Hepatocyte (in vitro differentiated cells): ENCODE measurements at regions not wholly inside any gene's neighbourhood (a gene's known extent, or its start where the extent isn't known, plus 50 kb on each side); places are given as distances from the start of the nearest gene placed in this dataset.

Source experiments
- CTCF ChIP-seq: fragments of 200-600 bp; sonication (generic); IDR thresholded peaks from 2 replicates; pipeline ENCODE4 v1.5.1; 2016; ENCODE audit warnings: antibody characterized with exemption, mild to moderate bottlenecking; ENCODE audit not compliant: poor library complexity
- EZH2 ChIP-seq: fragments of 200-600 bp; sonication (generic); IDR thresholded peaks from 2 replicates; pipeline ENCODE4 v1.6.1; 2016; ENCODE audit warnings: antibody characterized with exemption, mild to moderate bottlenecking, borderline replicate concordance
- EZH2phosphoT487 ChIP-seq: fragments of 200-600 bp; sonication (generic); IDR thresholded peaks from one replicate; pipeline ENCODE4 v1.6.1; 2018; ENCODE audit warnings: antibody characterized with exemption, mild to moderate bottlenecking, low read depth, moderate library complexity; ENCODE audit not compliant: unreplicated experiment, severe bottlenecking

GRCh38 chr7:47028284-47028683, 553.6 kb downstream of the TNS3 start:
- TF ChIP-seq EZH2 (no peak), CTCF (no peak), EZH2phosphoT487 (no peak)
